GM23248 (cell line): ENCODE measurements at regions not wholly inside any gene's neighbourhood (a gene's known extent, or its start where the extent isn't known, plus 50 kb on each side); places are given as distances from the start of the nearest gene placed in this dataset.

ENCODE experiments used
- DNase-seq: peaks from one replicate; pipeline ENCODE4 v3.0.0-alpha.2; 2015
- H2AFZ ChIP-seq: fragments of 200-600 bp; sonication (generic); 2 replicates; pipeline ENCODE4 v1.6.1; 2016; ENCODE audit warnings: antibody characterized with exemption
- H3F3A ChIP-seq: fragments of 200-600 bp; sonication (generic); 2 replicates; pipeline ENCODE4 v1.6.1; 2016; ENCODE audit warnings: mild to moderate bottlenecking, antibody characterized with exemption, mixed run types; ENCODE audit not compliant: insufficient read depth
- H3K27ac ChIP-seq: fragments of 200-600 bp; sonication (generic); 2 replicates; pipeline ENCODE4 v1.5.1; 2016; ENCODE audit warnings: mild to moderate bottlenecking
- H3K27me3 ChIP-seq: fragments of 200-600 bp; sonication (generic); replicated peaks from 2 replicates; pipeline ENCODE4 v1.6.1; 2016; ENCODE audit warnings: mild to moderate bottlenecking; ENCODE audit not compliant: insufficient read depth
- H3K36me3 ChIP-seq: fragments of 200-600 bp; sonication (generic); 2 replicates; pipeline ENCODE4 v1.6.1; 2016; ENCODE audit warnings: low read depth, mild to moderate bottlenecking
- H3K4me1 ChIP-seq: fragments of 200-600 bp; sonication (generic); 2 replicates; pipeline ENCODE4 v1.6.1; 2016; ENCODE audit warnings: mild to moderate bottlenecking; ENCODE audit not compliant: insufficient read depth
- H3K4me2 ChIP-seq: fragments of 200-600 bp; sonication (generic); one replicate; pipeline ENCODE4 v1.6.1; 2016; ENCODE audit warnings: mild to moderate bottlenecking; ENCODE audit not compliant: unreplicated experiment
- H3K4me3 ChIP-seq: fragments of 200-600 bp; sonication (generic); 2 replicates; pipeline ENCODE4 v1.5.1; 2016; ENCODE audit warnings: mild to moderate bottlenecking
- H3K79me2 ChIP-seq: fragments of 200-600 bp; sonication (generic); 2 replicates; pipeline ENCODE4 v1.6.1; 2016; ENCODE audit warnings: mild to moderate bottlenecking; ENCODE audit not compliant: insufficient read depth
- H3K9ac ChIP-seq: fragments of 200-600 bp; sonication (generic); 2 replicates; pipeline ENCODE4 v1.6.1; 2016; ENCODE audit warnings: mild to moderate bottlenecking
- H3K9me2 ChIP-seq: fragments of 200-600 bp; sonication (generic); 2 replicates; pipeline ENCODE4 v1.6.1; 2016; ENCODE audit warnings: mixed run types, mild to moderate bottlenecking, moderate library complexity; ENCODE audit not compliant: insufficient read depth
- H3K9me3 ChIP-seq: fragments of 200-600 bp; sonication (generic); one replicate; pipeline ENCODE4 v1.6.1; 2017; ENCODE audit warnings: low read depth
- H4K20me1 ChIP-seq: fragments of 200-600 bp; sonication (generic); 2 replicates; pipeline ENCODE4 v1.6.0; 2016; ENCODE audit not compliant: insufficient read depth
- EZH2 ChIP-seq: fragments of 200-600 bp; sonication (generic); IDR thresholded peaks from 2 replicates; pipeline ENCODE4 v1.6.1; 2018; ENCODE audit warnings: antibody characterized with exemption, mild to moderate bottlenecking; ENCODE audit not compliant: insufficient read depth, poor library complexity, severe bottlenecking
- EZH2phosphoT487 ChIP-seq: fragments of 200-600 bp; sonication (generic); IDR thresholded peaks from 2 replicates; pipeline ENCODE4 v1.6.1; 2018; ENCODE audit warnings: antibody characterized with exemption, moderate library complexity, mild to moderate bottlenecking, low read depth; ENCODE audit not compliant: insufficient read depth
- WGBS, 2 experiments: methylation state at CpG; one replicate each; pipeline ENCODE4 v1.1.6; 2015 to 2017; ENCODE audit warnings: low lambda C conversion rate in 2 of 2, low coverage in 1 of 2; ENCODE audit errors: missing lambda C conversion rate in 2 of 2; 5-methylcytosine and 5-hydroxymethylcytosine counted together
- in situ Hi-C: fragments of 300-500 bp; cut with MboI; formaldehyde crosslinking; loops from 2 replicates; pipeline ENCODE4 v1.15.0; 2020

DNA sequence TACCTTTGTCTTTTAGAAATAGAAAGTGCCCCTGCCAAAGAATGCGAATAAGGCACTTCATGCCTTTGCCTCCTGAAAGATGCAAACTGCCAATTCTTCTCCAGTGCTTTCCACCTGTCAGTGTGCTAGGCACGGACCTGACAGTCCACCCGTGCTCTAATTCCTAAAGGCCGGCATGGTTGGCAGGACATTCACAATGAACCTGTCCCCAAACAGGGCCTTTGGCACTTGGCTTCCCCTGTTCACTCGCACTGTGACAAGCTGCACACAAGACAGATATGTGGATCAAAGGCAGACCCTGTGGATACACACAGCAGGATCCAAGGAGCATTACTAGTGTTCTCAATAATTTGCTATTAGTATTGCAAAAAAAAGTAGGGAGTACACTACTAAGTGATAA is 505.7 kb upstream of the AGTR1 start:
- no peaks in the 10 kb centered on the region for H3K27me3 ChIP-seq
- no peak for TF ChIP-seq EZH2
- TF ChIP-seq EZH2phosphoT487 = no peak
- no peak overlapping the region for H3K4me2 ChIP-seq
- H3K27ac ChIP-seq = no peak overlapping the region
- no peak for DNase-seq
- H3K4me1 ChIP-seq = no peaks in the 10 kb centered on the region
- H3K36me3 ChIP-seq = no peaks in the 10 kb centered on the region
- no peak overlapping the region for H3K9ac ChIP-seq
- H3K4me3 ChIP-seq = no peak overlapping the region
- H3K9me3 ChIP-seq = no peaks in the 10 kb centered on the region
- no peak overlapping the region for H2AFZ ChIP-seq
- no peaks in the 10 kb centered on the region for H3F3A ChIP-seq
- in situ Hi-C loops = no loop called here
- H3K79me2 ChIP-seq = no peaks in the 10 kb centered on the region
- no peaks in the 10 kb centered on the region for H3K9me2 ChIP-seq
- H4K20me1 ChIP-seq = no peaks in the 10 kb centered on the region
- 63 to 67% methylated on average over 5 of the region's 5 CpGs for WGBS, 2 experiments

- Histone ChIP-seq H3K9ac (no peak overlapping the region), H3K36me3 (no peaks in the 10 kb centered on the region), H4K20me1 (no peaks in the 10 kb centered on the region), H3F3A (no peaks in the 10 kb centered on the region), H3K4me2 (no peak overlapping the region), H3K4me3 (no peak overlapping the region), H3K4me1 (no peaks in the 10 kb centered on the region), H3K27me3 (no peaks in the 10 kb centered on the region), H3K9me3 (no peaks in the 10 kb centered on the region), H3K79me2 (no peaks in the 10 kb centered on the region), H3K9me2 (no peaks in the 10 kb centered on the region), H3K27ac (no peak overlapping the region), H2AFZ (no peak overlapping the region)
- DNase-seq = no peak
- in situ Hi-C loops = no loop called here
- TF ChIP-seq EZH2 (no peak), EZH2phosphoT487 (no peak)
- WGBS, 2 experiments = 85 to 96% methylated on average over 3 of the region's 3 CpGs
Observed at GRCh38 chr3:148197061-148197460, 500.6 kb upstream of the AGTR1 start.

DNA sequence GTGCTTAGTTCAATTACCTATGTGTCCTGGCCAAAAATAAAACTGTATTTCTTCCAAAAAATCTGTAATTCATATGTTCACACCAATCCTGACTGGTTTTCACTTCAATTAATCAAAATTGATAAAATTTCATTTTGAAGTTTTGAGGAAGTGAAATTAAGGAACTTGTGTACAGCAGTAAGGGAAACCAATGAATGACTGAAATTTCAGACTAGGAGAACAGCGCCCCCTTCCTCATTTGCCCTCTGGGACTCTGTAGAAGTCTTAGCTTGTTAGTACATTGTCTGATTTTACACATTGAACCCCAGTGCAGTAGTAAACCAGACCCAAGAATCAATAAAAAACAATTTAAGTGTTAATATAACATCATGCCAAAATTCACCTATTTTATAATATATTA is 495.3 kb upstream of the AGTR1 start:
- in situ Hi-C loops = no loop called here

DNA sequence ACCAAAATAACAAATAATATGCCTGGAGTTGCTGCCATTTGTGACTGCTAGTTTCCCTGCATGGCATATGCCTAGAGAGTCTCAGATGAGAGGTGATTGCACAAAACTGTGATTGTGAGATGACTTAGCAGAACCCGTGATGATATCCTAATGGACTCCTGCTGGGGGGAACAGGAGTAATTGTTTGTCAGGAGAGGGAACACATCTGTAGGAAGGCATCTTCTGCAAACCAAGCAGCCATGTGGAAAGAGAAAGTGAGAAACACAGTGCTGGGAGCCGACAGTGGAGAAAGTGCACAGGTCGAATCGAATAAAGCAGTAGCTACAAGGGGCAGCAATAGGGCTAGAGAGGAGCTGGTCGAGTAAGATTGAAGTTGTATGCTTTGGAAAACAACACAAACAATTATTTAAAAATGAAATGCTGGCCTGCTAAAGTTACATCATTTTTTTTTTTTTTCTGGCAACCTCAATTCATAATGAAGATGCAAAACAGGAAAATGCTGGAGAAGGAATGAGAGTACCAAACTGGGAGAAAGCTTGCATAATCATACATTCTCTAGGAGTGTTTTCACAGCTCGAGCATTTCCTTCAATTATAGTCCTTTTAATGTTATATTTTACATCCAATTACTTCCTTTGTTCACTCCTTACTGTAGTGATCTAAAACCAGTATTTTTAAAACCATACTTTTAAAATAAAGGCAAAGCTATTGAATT is 494.2 kb upstream of the AGTR1 start:
- in situ Hi-C loops = no loop called here
- Histone ChIP-seq H3K27ac (peak overlapping the region; percentile 74), H4K20me1 (no peaks in the 10 kb centered on the region)

More for the DNA sequence above, 495.3 kb upstream of the AGTR1 start:
- no peak for TF ChIP-seq EZH2phosphoT487
- no peak for TF ChIP-seq EZH2
- peaks cover 27% of the 10 kb centered on the region for H3F3A ChIP-seq
- no peak for DNase-seq
- H3K27ac ChIP-seq = no peak overlapping the region
- H3K9ac ChIP-seq = no peak overlapping the region
- no peaks in the 10 kb centered on the region for H3K9me3 ChIP-seq
- H3K4me1 ChIP-seq = peaks cover 31% of the 10 kb centered on the region
- H3K27me3 ChIP-seq = no peaks in the 10 kb centered on the region
- H3K36me3 ChIP-seq = no peaks in the 10 kb centered on the region
- no peak overlapping the region for H3K4me2 ChIP-seq
- H3K79me2 ChIP-seq = no peaks in the 10 kb centered on the region
- no peaks in the 10 kb centered on the region for H4K20me1 ChIP-seq
- no peak overlapping the region for H3K4me3 ChIP-seq
- 0 out of 2 replicates have a peak, but pooled peaks cover 7% of the 10 kb centered on the region for H3K9me2 ChIP-seq
- WGBS, 2 experiments = 95 to 96% methylated on average over 1 of the region's 1 CpG
- H2AFZ ChIP-seq = no peak overlapping the region

More for the DNA sequence above, 494.2 kb upstream of the AGTR1 start:
- H3K9ac ChIP-seq = peak overlapping the region; percentile 29
- H3K9me3 ChIP-seq = no peaks in the 10 kb centered on the region
- 34% methylated on average over 6 of the region's 6 CpGs for WGBS, 2 experiments
- peaks cover 31% of the 10 kb centered on the region for H3K4me1 ChIP-seq
- no peaks in the 10 kb centered on the region for H3K36me3 ChIP-seq
- 0 out of 2 replicates have a peak, but pooled peaks cover 7% of the 10 kb centered on the region for H3K9me2 ChIP-seq
- H3K4me2 ChIP-seq = peak overlapping the region; percentile 71
- peak overlapping the region; percentile 85 for H2AFZ ChIP-seq
- peak; percentile 64 for DNase-seq
- peaks cover 29% of the 10 kb centered on the region for H3F3A ChIP-seq
- H3K4me3 ChIP-seq = peak overlapping the region; percentile 59
- H3K79me2 ChIP-seq = no peaks in the 10 kb centered on the region
- H3K27me3 ChIP-seq = no peaks in the 10 kb centered on the region
- TF ChIP-seq EZH2phosphoT487 = no peak
- TF ChIP-seq EZH2 = no peak
